ENCODE measurements at regions not wholly inside any gene's neighbourhood (a gene's known extent, or its start where the extent isn't known, plus 50 kb on each side); places are given as distances from the start of the nearest gene placed in this dataset.
A peak's percentile ranks its signal among the peaks of the same experiment; 100 is the strongest.

- DNase-seq = no peak
Measured at GRCh38 chr10:112000466-112000865, 183.1 kb downstream of the GPAM start.

GRCh38 chr10:112002206-112002605 is 181.4 kb downstream of the GPAM start:
- DNase-seq = no peak

- DNase-seq = no peak
Measured at GRCh38 chr10:112004075-112004474, 179.5 kb downstream of the GPAM start.

- no peak for DNase-seq
Measured at GRCh38 chr10:112005044-112005443, 178.5 kb downstream of the GPAM start.

- no peak for DNase-seq
Measured at GRCh38 chr10:112006407-112006806, 177.2 kb downstream of the GPAM start.

- DNase-seq = no peak
Measured at GRCh38 chr10:112006831-112007230, 176.7 kb downstream of the GPAM start.

- no peak for DNase-seq
Measured at GRCh38 chr10:112022196-112022595, 161.4 kb downstream of the GPAM start.

GRCh38 chr10:112024079-112024478 is 159.5 kb downstream of the GPAM start:
- DNase-seq = no peak

- no peak for DNase-seq
Measured at GRCh38 chr10:112025228-112025627, 158.3 kb downstream of the GPAM start.

- no peak for DNase-seq
Measured at GRCh38 chr10:112026438-112026837, 157.1 kb downstream of the GPAM start.

- no peak for DNase-seq
Measured at GRCh38 chr10:112027731-112028280, 155.8 kb downstream of the GPAM start.

GRCh38 chr10:112030431-112030830 is 153.1 kb downstream of the GPAM start:
- no peak for DNase-seq

GRCh38 chr10:112039823-112040222 is 143.7 kb downstream of the GPAM start:
- no peak for DNase-seq

- no peak for DNase-seq
Measured at GRCh38 chr10:112040696-112041095, 142.9 kb downstream of the GPAM start.

- DNase-seq = no peak
Measured at GRCh38 chr10:112045938-112046337, 137.6 kb downstream of the GPAM start.

- no peak for DNase-seq
Measured at GRCh38 chr10:112047674-112048073, 135.9 kb downstream of the GPAM start.

GRCh38 chr10:112052166-112052565 is 131.4 kb downstream of the GPAM start:
- no peak for DNase-seq

- no peak for DNase-seq
Measured at GRCh38 chr10:112053895-112054294, 129.7 kb downstream of the GPAM start.

- DNase-seq = no peak
Measured at GRCh38 chr10:112054516-112054915, 129.0 kb downstream of the GPAM start.

- DNase-seq = no peak
Measured at GRCh38 chr10:112057072-112057471, 126.5 kb downstream of the GPAM start.

- DNase-seq = no peak
Measured at GRCh38 chr10:112059220-112059619, 124.3 kb downstream of the GPAM start.

GRCh38 chr10:112071596-112072133 is 111.9 kb downstream of the GPAM start:
- no peak for DNase-seq

GRCh38 chr10:112078003-112078402 is 105.6 kb downstream of the GPAM start:
- DNase-seq = no peak

- no peak for DNase-seq
Measured at GRCh38 chr10:112080231-112080630, 103.3 kb downstream of the GPAM start.

GRCh38 chr10:112082120-112082519 is 101.4 kb downstream of the GPAM start:
- peak; percentile 44 for DNase-seq
